ENCODE measurements at regions not wholly inside any gene's neighbourhood (a gene's known extent, or its start where the extent isn't known, plus 50 kb on each side); places are given as distances from the start of the nearest gene placed in this dataset.
A peak's percentile ranks its signal among the peaks of the same experiment; 100 is the strongest.

GRCh38 chr5:111676926-111677415 lies 80.0 kb downstream of the NREP start:
- H3K9me3 Mint-ChIP-seq = no peaks in the 10 kb centered on the region
- H3K27me3 Mint-ChIP-seq = peaks cover 33% of the 10 kb centered on the region
- H3K4me1 Mint-ChIP-seq = no peaks in the 10 kb centered on the region
- no peak overlapping the region for H3K27ac Mint-ChIP-seq (ENCODE audit: low read depth)
- ATAC-seq (replicated peaks; ENCODE audit: extremely low read depth, poor library complexity, severe bottlenecking) (no peak), DNase-seq (ENCODE audit: low spot score in 2 of 2) (no peak)
- no peak overlapping the region for H3K4me3 Mint-ChIP-seq
- H3K36me3 Mint-ChIP-seq (ENCODE audit: insufficient read depth) = no peaks in the 10 kb centered on the region

- no peaks in the 10 kb centered on the region for H3K4me1 Mint-ChIP-seq
- H3K27ac Mint-ChIP-seq (ENCODE audit: low read depth) = no peak overlapping the region
- DNase-seq (ENCODE audit: low spot score in 2 of 2) (no peak), ATAC-seq (replicated peaks; ENCODE audit: extremely low read depth, poor library complexity, severe bottlenecking) (no peak)
- no peak overlapping the region for H3K4me3 Mint-ChIP-seq
- H3K9me3 Mint-ChIP-seq = no peaks in the 10 kb centered on the region
- H3K36me3 Mint-ChIP-seq (ENCODE audit: insufficient read depth) = no peaks in the 10 kb centered on the region
- peaks cover 38% of the 10 kb centered on the region for H3K27me3 Mint-ChIP-seq
These were observed 80.5 kb downstream of the NREP start for GRCh38 chr5:111676466-111676865.

- H3K27ac Mint-ChIP-seq (ENCODE audit: low read depth) = no peak overlapping the region
- DNase-seq (ENCODE audit: low spot score in 2 of 2) (no peak), ATAC-seq (replicated peaks; ENCODE audit: extremely low read depth, poor library complexity, severe bottlenecking) (no peak)
- H3K9me3 Mint-ChIP-seq = no peaks in the 10 kb centered on the region
- H3K36me3 Mint-ChIP-seq (ENCODE audit: insufficient read depth) = no peaks in the 10 kb centered on the region
- H3K4me3 Mint-ChIP-seq = no peak overlapping the region
- no peaks in the 10 kb centered on the region for H3K4me1 Mint-ChIP-seq
- peaks cover 38% of the 10 kb centered on the region for H3K27me3 Mint-ChIP-seq
These were observed 81.6 kb downstream of the NREP start for GRCh38 chr5:111675201-111675934.

- DNase-seq (ENCODE audit: low spot score in 2 of 2) (no peak), ATAC-seq (replicated peaks; ENCODE audit: extremely low read depth, poor library complexity, severe bottlenecking) (no peak)
- H3K9me3 Mint-ChIP-seq = no peaks in the 10 kb centered on the region
- no peaks in the 10 kb centered on the region for H3K4me1 Mint-ChIP-seq
- H3K27ac Mint-ChIP-seq (ENCODE audit: low read depth) = peak overlapping the region; percentile 39
- peaks cover 38% of the 10 kb centered on the region for H3K27me3 Mint-ChIP-seq
- no peak overlapping the region for H3K4me3 Mint-ChIP-seq
- no peaks in the 10 kb centered on the region for H3K36me3 Mint-ChIP-seq (ENCODE audit: insufficient read depth)
These were observed 82.9 kb downstream of the NREP start for GRCh38 chr5:111673891-111674626.

GRCh38 chr5:111672099-111672498 lies 84.9 kb downstream of the NREP start:
- peaks cover 39% of the 10 kb centered on the region for H3K27me3 Mint-ChIP-seq
- no peak overlapping the region for H3K4me3 Mint-ChIP-seq
- H3K27ac Mint-ChIP-seq (ENCODE audit: low read depth) = no peak overlapping the region
- DNase-seq (ENCODE audit: low spot score in 2 of 2) = no peak
- no peaks in the 10 kb centered on the region for H3K36me3 Mint-ChIP-seq (ENCODE audit: insufficient read depth)
- H3K4me1 Mint-ChIP-seq = no peaks in the 10 kb centered on the region
- H3K9me3 Mint-ChIP-seq = no peaks in the 10 kb centered on the region
- no peak for ATAC-seq (replicated peaks; ENCODE audit: extremely low read depth, poor library complexity, severe bottlenecking)

GRCh38 chr5:111670826-111671492 lies 86.0 kb downstream of the NREP start:
- no peak for DNase-seq (ENCODE audit: low spot score in 2 of 2)
- H3K27ac Mint-ChIP-seq (ENCODE audit: low read depth) = no peak overlapping the region
- peaks cover 47% of the 10 kb centered on the region for H3K27me3 Mint-ChIP-seq
- H3K4me3 Mint-ChIP-seq = no peak overlapping the region
- no peaks in the 10 kb centered on the region for H3K9me3 Mint-ChIP-seq
- H3K36me3 Mint-ChIP-seq (ENCODE audit: insufficient read depth) = no peaks in the 10 kb centered on the region
- no peaks in the 10 kb centered on the region for H3K4me1 Mint-ChIP-seq
- no peak for ATAC-seq (replicated peaks; ENCODE audit: extremely low read depth, poor library complexity, severe bottlenecking)

- H3K4me3 Mint-ChIP-seq = no peak overlapping the region
These were observed 88.2 kb downstream of the NREP start for GRCh38 chr5:111668477-111669414.

GRCh38 chr5:111667128-111667736 lies 89.8 kb downstream of the NREP start:
- ATAC-seq (replicated peaks; ENCODE audit: extremely low read depth, poor library complexity, severe bottlenecking) (no peak), DNase-seq (ENCODE audit: low spot score in 2 of 2) (no peak)
- Mint-ChIP-seq H3K27ac (ENCODE audit: low read depth) (no peak overlapping the region), H3K4me1 (no peaks in the 10 kb centered on the region), H3K9me3 (no peaks in the 10 kb centered on the region), H3K27me3 (peaks cover 27% of the 10 kb centered on the region), H3K4me3 (no peak overlapping the region), H3K36me3 (ENCODE audit: insufficient read depth) (no peaks in the 10 kb centered on the region)

More at GRCh38 chr5:111668477-111669414, 88.2 kb downstream of the NREP start:
- DNase-seq (ENCODE audit: low spot score in 2 of 2) = no peak
- Mint-ChIP-seq H3K9me3 (no peaks in the 10 kb centered on the region), H3K27ac (ENCODE audit: low read depth) (no peak overlapping the region), H3K4me1 (no peaks in the 10 kb centered on the region), H3K36me3 (ENCODE audit: insufficient read depth) (no peaks in the 10 kb centered on the region), H3K27me3 (peaks cover 42% of the 10 kb centered on the region)
- ATAC-seq (replicated peaks; ENCODE audit: extremely low read depth, poor library complexity, severe bottlenecking) = no peak

- Mint-ChIP-seq H3K4me1 (no peaks in the 10 kb centered on the region), H3K27me3 (peaks cover 5% of the 10 kb centered on the region), H3K9me3 (peaks cover 3% of the 10 kb centered on the region), H3K36me3 (ENCODE audit: insufficient read depth) (peaks cover 1% of the 10 kb centered on the region), H3K27ac (ENCODE audit: low read depth) (no peak overlapping the region), H3K4me3 (no peak overlapping the region)
- DNase-seq (ENCODE audit: low spot score in 2 of 2) (no peak), ATAC-seq (replicated peaks; ENCODE audit: extremely low read depth, poor library complexity, severe bottlenecking) (no peak)
These were observed 100.4 kb downstream of the NREP start for GRCh38 chr5:111656580-111656979.

GRCh38 chr5:111655169-111655924 lies 101.6 kb downstream of the NREP start:
- ATAC-seq (replicated peaks; ENCODE audit: extremely low read depth, poor library complexity, severe bottlenecking) (no peak), DNase-seq (ENCODE audit: low spot score in 2 of 2) (no peak)
- H3K9me3 Mint-ChIP-seq = no peaks in the 10 kb centered on the region
- no peak overlapping the region for H3K27ac Mint-ChIP-seq (ENCODE audit: low read depth)
- H3K4me1 Mint-ChIP-seq = no peaks in the 10 kb centered on the region
- H3K27me3 Mint-ChIP-seq = peaks cover 2% of the 10 kb centered on the region
- no peak overlapping the region for H3K4me3 Mint-ChIP-seq
- no peaks in the 10 kb centered on the region for H3K36me3 Mint-ChIP-seq (ENCODE audit: insufficient read depth)

GRCh38 chr5:111653408-111653807 lies 103.6 kb downstream of the NREP start:
- H3K9me3 Mint-ChIP-seq = no peaks in the 10 kb centered on the region
- no peak overlapping the region for H3K27ac Mint-ChIP-seq (ENCODE audit: low read depth)
- ATAC-seq (replicated peaks; ENCODE audit: extremely low read depth, poor library complexity, severe bottlenecking) = no peak
- DNase-seq (ENCODE audit: low spot score in 2 of 2) = no peak
- H3K27me3 Mint-ChIP-seq = peaks cover 13% of the 10 kb centered on the region
- no peaks in the 10 kb centered on the region for H3K4me1 Mint-ChIP-seq
- no peak overlapping the region for H3K4me3 Mint-ChIP-seq
- no peaks in the 10 kb centered on the region for H3K36me3 Mint-ChIP-seq (ENCODE audit: insufficient read depth)
